Esophagus muscularis mucosa (tissue), 4 donors: ENCODE measurements at regions not wholly inside any gene's neighbourhood (a gene's known extent, or its start where the extent isn't known, plus 50 kb on each side); places are given as distances from the start of the nearest gene placed in this dataset.

Experiments used
- DNase-seq: peaks from one replicate; pipeline ENCODE4 v3.0.0-alpha.2; 2017; ENCODE audit errors: extremely low spot score
- H3K27ac ChIP-seq, 4 donors: fragments of 200-600 bp; sonication (generic); replicated peaks in 1 of 4; 1 replicate in 3 of 4; 2 replicates in 1 of 4; pipeline ENCODE4 v1.5.1; 2016 to 2019; ENCODE audit warnings: mild to moderate bottlenecking in 1 of 4
- H3K27me3 ChIP-seq, 4 donors: fragments of 200-600 bp; sonication (generic); one replicate each; pipeline versions ENCODE4 v1.5.1 to v1.6.0; 2016 to 2019
- H3K36me3 ChIP-seq, 4 donors: fragments of 200-600 bp; sonication (generic); one replicate each; pipeline ENCODE4 v1.5.1; 2016 to 2019
- H3K4me1 ChIP-seq, 4 donors: fragments of 200-600 bp; sonication (generic); one replicate each; pipeline ENCODE4 v1.5.1; 2016 to 2019
- H3K4me3 ChIP-seq, 4 donors: fragments of 200-600 bp; sonication (generic); 1 replicate in 2 of 4; 2 replicates in 2 of 4; pipeline ENCODE4 v1.5.1; 2016 to 2019; ENCODE audit warnings: mild to moderate bottlenecking in 4 of 4, moderate library complexity in 1 of 4
- H3K9me3 ChIP-seq, 4 donors: fragments of 200-600 bp; sonication (generic); 1 replicate in 3 of 4; 2 replicates in 1 of 4; pipeline ENCODE4 v1.5.1; 2016 to 2019
- EP300 ChIP-seq: sonication (generic); formaldehyde crosslinking; IDR thresholded peaks from one replicate; pipeline ENCODE4 v1.6.1; 2017; ENCODE audit warnings: antibody characterized with exemption
- POLR2A ChIP-seq: fragments of 450-650 bp; IDR thresholded peaks from one replicate; pipeline ENCODE4 v1.6.1; 2017; ENCODE audit warnings: antibody characterized with exemption, moderate library complexity, mild to moderate bottlenecking, low read depth
- POLR2AphosphoS5 ChIP-seq, 2 donors: sonication (generic); formaldehyde crosslinking; IDR thresholded peaks; one replicate each; pipeline ENCODE4 v1.6.1; 2017; ENCODE audit warnings: antibody characterized with exemption in 2 of 2
- WGBS: methylation state at CpG from one replicate; pipeline ENCODE4 v1.1.5; 2018; 5-methylcytosine and 5-hydroxymethylcytosine counted together
- intact Hi-C: fragments of 100-400 bp; cut with DNase I; formaldehyde crosslinking; loops from one replicate; pipeline ENCODE4 v1.15.1; 2023
- TF ChIP-seq, protein P1 (sequence below), 3 experiments: fragments of 200-600 bp in 2 of 3; fragments of 450-650 bp in 1 of 3; sonication (generic) in 2 of 3; IDR thresholded peaks; one replicate each; pipeline ENCODE4 v1.5.1; 2017 to 2019; ENCODE audit warnings: antibody characterized with exemption in 3 of 3, mild to moderate bottlenecking in 2 of 3, moderate library complexity in 1 of 3

DNA sequence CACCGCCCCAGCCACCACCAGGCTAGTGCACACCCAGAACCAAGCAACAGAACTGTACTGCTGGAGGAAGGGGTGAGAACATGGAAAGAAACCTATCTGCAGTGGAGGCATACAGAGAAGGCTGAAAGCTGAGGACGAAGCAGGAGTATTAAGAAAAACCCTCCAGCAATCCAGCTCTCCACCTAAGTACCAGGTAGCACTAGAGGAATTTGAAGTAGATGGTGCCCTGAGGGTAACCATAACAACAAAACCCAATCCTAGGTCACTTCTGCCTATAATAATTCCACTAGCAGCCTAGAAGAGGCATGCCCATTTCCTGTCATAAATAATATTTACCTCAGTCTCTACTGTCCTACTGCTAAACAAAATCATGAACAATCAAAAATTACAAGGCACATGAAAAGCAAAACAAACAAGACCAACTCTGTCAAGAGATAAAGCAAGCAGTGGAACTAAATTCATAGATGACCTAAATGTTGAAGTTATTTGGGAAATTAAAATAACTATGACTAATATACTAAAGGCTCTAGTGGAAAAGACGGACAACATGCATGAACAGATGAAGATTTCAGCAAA, 51.1 kb downstream of the HYCC1 start:
- no peak overlapping the region for H3K27ac ChIP-seq
- intact Hi-C loops: no loop called here
- no peak overlapping the region for H3K4me3 ChIP-seq
- no peaks in the 10 kb centered on the region for H3K27me3 ChIP-seq
- no peak for TF ChIP-seq EP300
- no peak for TF ChIP-seq POLR2AphosphoS5 (IDR thresholded peaks at IDR 0.05)
- TF ChIP-seq, protein P1, sequence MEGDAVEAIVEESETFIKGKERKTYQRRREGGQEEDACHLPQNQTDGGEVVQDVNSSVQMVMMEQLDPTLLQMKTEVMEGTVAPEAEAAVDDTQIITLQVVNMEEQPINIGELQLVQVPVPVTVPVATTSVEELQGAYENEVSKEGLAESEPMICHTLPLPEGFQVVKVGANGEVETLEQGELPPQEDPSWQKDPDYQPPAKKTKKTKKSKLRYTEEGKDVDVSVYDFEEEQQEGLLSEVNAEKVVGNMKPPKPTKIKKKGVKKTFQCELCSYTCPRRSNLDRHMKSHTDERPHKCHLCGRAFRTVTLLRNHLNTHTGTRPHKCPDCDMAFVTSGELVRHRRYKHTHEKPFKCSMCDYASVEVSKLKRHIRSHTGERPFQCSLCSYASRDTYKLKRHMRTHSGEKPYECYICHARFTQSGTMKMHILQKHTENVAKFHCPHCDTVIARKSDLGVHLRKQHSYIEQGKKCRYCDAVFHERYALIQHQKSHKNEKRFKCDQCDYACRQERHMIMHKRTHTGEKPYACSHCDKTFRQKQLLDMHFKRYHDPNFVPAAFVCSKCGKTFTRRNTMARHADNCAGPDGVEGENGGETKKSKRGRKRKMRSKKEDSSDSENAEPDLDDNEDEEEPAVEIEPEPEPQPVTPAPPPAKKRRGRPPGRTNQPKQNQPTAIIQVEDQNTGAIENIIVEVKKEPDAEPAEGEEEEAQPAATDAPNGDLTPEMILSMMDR (IDR thresholded peaks at IDR 0.05): no peak
- TF ChIP-seq POLR2A: no peak
- 90% methylated on average over 3 of the region's 3 CpGs for WGBS
- DNase-seq: no peak
- H3K4me1 ChIP-seq: no peaks in the 10 kb centered on the region
- no peaks in the 10 kb centered on the region for H3K9me3 ChIP-seq
- peaks cover 0 to 43% (median 20%) of the 10 kb centered on the region in 4 donors for H3K36me3 ChIP-seq

DNA sequence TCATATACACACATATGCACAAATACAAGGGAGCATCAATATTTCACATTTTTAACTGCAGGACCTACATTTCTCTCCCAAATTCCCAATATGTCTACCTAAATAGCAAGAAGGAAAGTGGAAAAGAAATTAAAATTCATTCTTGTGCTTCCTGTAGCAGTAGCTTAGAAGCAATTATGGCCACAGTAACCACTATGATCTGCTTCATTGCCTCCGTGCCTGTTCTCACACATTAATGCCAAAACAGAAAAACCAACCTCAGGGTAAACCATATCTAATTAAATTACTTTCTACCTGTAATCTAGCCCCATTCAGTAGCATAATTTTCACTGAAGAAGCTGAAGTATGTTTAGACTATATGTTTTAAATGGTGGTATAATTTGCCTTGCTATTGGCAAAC, 55.2 kb downstream of the HYCC1 start:
- intact Hi-C loops: no loop called here
- Histone ChIP-seq H3K4me3 (no peak overlapping the region), H3K4me1 (no peaks in the 10 kb centered on the region), H3K27me3 (no peaks in the 10 kb centered on the region), H3K36me3 (peaks cover 0 to 43% (median 17%) of the 10 kb centered on the region in 4 donors), H3K27ac (no peak overlapping the region), H3K9me3 (no peaks in the 10 kb centered on the region)
- no peak for DNase-seq
- WGBS: 95% methylated on average over 1 of the region's 1 CpG
- no peak for TF ChIP-seq EP300
- TF ChIP-seq POLR2AphosphoS5 (IDR thresholded peaks at IDR 0.05): no peak
- no peak for TF ChIP-seq POLR2A
- TF ChIP-seq, protein P1 (IDR thresholded peaks at IDR 0.05): no peak

DNA sequence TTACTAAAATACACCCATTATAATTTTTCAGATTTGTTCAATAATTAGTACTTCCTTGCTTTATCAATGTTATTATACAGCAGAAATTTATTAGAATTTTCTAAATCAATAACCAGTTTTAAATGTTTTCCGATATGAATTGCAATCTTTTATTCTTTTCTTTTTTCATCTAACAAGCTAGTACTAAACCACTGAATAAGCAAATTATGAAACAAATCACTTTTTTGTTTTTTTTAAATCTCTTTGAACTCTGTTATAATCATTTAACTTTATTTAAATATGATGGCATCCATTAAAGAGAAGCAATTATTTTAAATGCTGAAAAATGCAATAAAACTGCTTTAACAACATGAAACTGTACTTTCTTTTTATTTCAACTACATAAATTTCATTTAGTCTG, 59.7 kb downstream of the HYCC1 start:
- Histone ChIP-seq H3K27me3 (no peaks in the 10 kb centered on the region), H3K4me3 (no peak overlapping the region), H3K27ac (no peak overlapping the region), H3K9me3 (no peaks in the 10 kb centered on the region), H3K36me3 (peaks cover 0 to 15% (median 2%) of the 10 kb centered on the region in 4 donors), H3K4me1 (no peaks in the 10 kb centered on the region)
- intact Hi-C loops: no loop called here
- 94% methylated on average over 1 of the region's 1 CpG for WGBS
- TF ChIP-seq POLR2AphosphoS5 (IDR thresholded peaks at IDR 0.05) (no peak), EP300 (no peak), POLR2A (no peak)
- TF ChIP-seq, protein P1 (IDR thresholded peaks at IDR 0.05): no peak
- no peak for DNase-seq

DNA sequence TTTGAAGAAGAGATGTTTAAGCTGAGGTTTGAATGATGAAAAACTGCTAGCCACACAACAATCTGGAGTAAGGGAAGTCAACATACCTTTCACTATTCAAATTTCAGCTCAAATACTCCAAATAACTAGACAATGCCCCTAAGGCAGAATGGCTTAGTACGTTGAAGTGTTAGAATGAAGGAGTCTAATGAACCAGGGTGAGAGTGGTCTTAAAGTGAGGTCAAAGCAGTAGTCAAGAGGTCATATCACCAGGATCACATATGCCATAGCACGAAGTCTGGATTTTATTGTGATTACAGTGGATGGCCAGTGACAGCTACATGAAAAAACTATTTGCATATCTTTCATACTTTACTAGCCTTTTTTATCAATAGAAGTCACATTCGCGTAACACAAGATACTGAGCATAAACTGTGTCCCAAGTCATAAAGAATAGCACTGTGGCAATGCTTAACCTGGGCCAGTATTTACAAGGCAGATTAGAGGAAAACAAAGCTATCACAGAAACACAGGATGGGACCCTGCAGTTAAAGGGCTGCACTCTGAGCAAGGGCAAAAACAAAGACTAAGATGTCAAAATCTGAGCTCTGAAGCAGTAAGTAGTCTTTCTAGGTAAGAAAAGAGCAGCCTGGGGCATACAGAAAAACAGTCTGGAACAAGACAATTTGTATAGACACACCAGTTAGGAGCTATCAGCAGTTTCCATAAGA, 61.5 kb downstream of the HYCC1 start:
- 89% methylated on average over 4 of the region's 4 CpGs for whole genome bisulfite sequencing
- no peaks in the 10 kb centered on the region for H3K4me1 ChIP-seq
- no peak overlapping the region for H3K27ac ChIP-seq
- TF ChIP-seq, protein P1 (IDR thresholded peaks at IDR 0.05): no peak
- TF ChIP-seq POLR2AphosphoS5 (IDR thresholded peaks at IDR 0.05) (no peak), POLR2A (no peak), EP300 (no peak)
- no peak for DNase-seq
- H3K9me3 ChIP-seq: no peaks in the 10 kb centered on the region
- intact Hi-C loops: no loop called here
- H3K36me3 ChIP-seq: peaks cover 0 to 4% (median 0%) of the 10 kb centered on the region in 4 donors
- H3K4me3 ChIP-seq: no peak overlapping the region
- no peaks in the 10 kb centered on the region for H3K27me3 ChIP-seq
